Fibroblast of pulmonary artery (primary cell): ENCODE measurements at regions not wholly inside any gene's neighbourhood (a gene's known extent, or its start where the extent isn't known, plus 50 kb on each side); places are given as distances from the start of the nearest gene placed in this dataset.
A peak's percentile ranks its signal among the peaks of the same experiment; 100 is the strongest.

Experiments
- DNase-seq: peaks from one replicate; pipeline ENCODE4 v3.0.0-alpha.2; 2010; ENCODE audit warnings: low read depth
- H3K4me3 ChIP-seq: replicated peaks from 2 replicates; pipeline ENCODE4 v1.5.1; 2011; ENCODE audit warnings: low read depth, mild to moderate bottlenecking, control low read depth, low read length, moderate library complexity
- CTCF ChIP-seq: IDR thresholded peaks from 2 replicates; pipeline ENCODE4 v1.5.1; 2011; ENCODE audit warnings: mild to moderate bottlenecking, control low read depth, low read length, inconsistent platforms; ENCODE audit errors: missing control alignments

GRCh38 chr10:62972103-62972502, 155.9 kb upstream of the EGR2 start:
- peak; percentile 33 for DNase-seq
- no peak overlapping the region for H3K4me3 ChIP-seq
- no peak for TF ChIP-seq CTCF

- TF ChIP-seq CTCF, result no peak
- no peak for DNase-seq
Measured at GRCh38 chr10:62964026-62964425, 147.9 kb upstream of the EGR2 start.

GRCh38 chr10:62961951-62962523, 145.9 kb upstream of the EGR2 start:
- TF ChIP-seq CTCF, result no peak
- no peak overlapping the region for H3K4me3 ChIP-seq
- peak; percentile 28 for DNase-seq

More at GRCh38 chr10:62964026-62964425, 147.9 kb upstream of the EGR2 start:
- H3K4me3 ChIP-seq, result no peak overlapping the region

GRCh38 chr10:62960416-62960815, 144.2 kb upstream of the EGR2 start:
- H3K4me3 ChIP-seq, result no peak overlapping the region
- no peak for TF ChIP-seq CTCF
- DNase-seq, result peak; percentile 52

- H3K4me3 ChIP-seq, result no peak overlapping the region
- no peak for TF ChIP-seq CTCF
- DNase-seq, result peak; percentile 26
Measured at GRCh38 chr10:62959553-62959952, 143.4 kb upstream of the EGR2 start.

- H3K4me3 ChIP-seq, result no peak overlapping the region
- TF ChIP-seq CTCF, result no peak
- no peak for DNase-seq
Measured at GRCh38 chr10:62958980-62959379, 142.8 kb upstream of the EGR2 start.

- no peak overlapping the region for H3K4me3 ChIP-seq
- DNase-seq, result no peak
- no peak for TF ChIP-seq CTCF
Measured at GRCh38 chr10:62946278-62946677, 130.1 kb upstream of the EGR2 start.
